ENCODE measurements at regions not wholly inside any gene's neighbourhood (a gene's known extent, or its start where the extent isn't known, plus 50 kb on each side); places are given as distances from the start of the nearest gene placed in this dataset.
"Not testable (repeated sequence)": the region's sequence is repeated elsewhere in the genome, so short reads cannot be mapped to it uniquely, and the experiment has no call there.

DNA sequence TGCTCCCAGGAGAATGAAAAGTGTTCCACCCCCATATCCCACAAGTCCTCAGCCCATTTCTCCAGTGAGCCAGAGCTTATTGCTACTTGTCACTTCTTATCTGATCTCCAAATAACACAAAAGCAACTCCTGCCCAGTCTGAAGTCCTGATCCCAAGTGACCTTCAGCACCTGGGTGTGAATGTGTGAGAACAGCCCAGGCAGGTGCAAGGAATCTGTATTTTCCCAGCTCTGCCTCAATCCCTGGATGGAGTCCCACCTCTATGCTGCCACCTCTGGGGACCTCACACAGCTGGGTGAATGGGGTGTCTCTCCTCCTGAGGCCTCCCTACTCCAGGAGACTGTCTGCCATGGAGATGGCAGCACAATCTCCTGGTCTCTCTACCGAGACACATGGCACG lies 402.4 kb upstream of the PROX1 start:
- DNase-seq: no peak

- peak; percentile 14 for DNase-seq
Observed at GRCh38 chr1:213585959-213586586, 401.7 kb upstream of the PROX1 start.

DNA sequence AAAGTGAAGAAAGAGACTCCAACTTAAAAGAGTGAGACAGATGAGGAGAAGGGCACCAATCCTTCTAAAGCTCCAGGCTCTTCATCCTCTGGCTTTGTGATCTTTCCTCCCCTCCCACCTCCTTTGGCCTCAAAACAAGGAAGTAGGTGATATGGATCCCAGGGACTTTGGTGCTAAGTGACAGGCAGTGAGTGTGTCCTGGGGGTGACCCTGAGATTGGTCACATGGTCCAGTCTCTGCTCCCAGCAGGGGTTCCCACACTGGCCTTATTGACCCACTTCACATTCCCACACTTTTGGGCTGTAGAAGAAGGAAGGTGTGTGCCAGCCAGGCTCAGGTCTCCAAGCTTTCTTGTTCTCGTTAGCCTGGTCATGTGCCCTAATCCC lies 401.2 kb upstream of the PROX1 start:
- DNase-seq: peak; percentile 4

GRCh38 chr1:213596729-213597128 lies 391.0 kb upstream of the PROX1 start:
- no peak for DNase-seq

GRCh38 chr1:213598263-213598662 lies 389.5 kb upstream of the PROX1 start:
- no peak for DNase-seq

GRCh38 chr1:213600879-213601278 lies 386.9 kb upstream of the PROX1 start:
- no peak for DNase-seq

DNA sequence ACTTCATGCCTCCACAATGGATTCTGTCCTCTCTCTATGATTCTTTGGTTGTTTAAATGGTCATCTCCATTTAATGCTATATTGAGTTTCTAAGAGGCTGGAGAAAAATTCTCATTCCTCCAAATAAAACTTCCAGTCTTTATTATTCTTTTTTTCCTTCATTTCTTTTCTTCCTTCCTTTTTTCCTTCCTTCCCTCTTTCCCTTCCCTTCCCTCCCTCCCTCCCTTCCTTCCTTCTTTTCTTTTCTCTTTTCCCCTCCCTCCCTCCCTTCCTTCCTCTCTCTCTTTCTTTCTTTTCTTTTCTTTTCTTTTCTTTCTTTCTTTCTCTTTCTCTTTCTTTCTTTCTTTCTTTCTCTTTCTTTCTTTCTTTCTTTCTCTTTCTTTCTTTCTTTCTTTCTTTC lies 386.1 kb upstream of the PROX1 start:
- DNase-seq: not testable (repeated sequence)

DNA sequence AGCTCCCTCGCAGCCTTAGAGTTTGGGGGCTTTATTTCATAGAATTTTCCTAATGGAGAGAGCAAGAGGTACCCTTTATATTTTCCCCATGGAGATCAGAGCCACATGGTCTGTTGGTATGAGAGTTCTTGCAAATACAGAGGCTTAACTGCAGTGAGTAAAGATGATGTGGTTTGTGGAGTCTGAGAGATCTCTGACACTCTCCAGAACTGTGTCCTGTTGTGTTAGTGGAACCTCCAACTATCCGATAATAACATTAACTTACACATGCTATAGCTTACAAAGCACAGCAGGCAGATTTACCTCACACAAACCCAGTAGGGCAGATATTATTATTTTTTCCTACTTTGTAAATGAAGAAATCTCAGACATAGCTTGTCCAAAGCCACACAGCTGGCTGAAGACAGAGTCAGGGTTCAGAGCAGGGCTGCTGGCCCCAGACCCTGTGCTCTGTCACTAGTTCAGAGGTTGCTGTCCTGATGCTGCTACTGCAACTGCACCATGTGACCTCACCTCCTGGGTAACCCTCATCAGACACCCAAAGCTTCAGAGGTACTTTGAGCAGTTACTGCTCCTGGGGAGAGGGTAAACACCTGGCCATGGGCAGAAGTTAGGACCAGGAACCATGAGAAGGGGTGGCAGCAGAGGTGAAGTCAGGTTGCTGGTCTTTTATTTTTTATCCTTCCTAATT lies 384.8 kb upstream of the PROX1 start:
- no peak for DNase-seq

DNA sequence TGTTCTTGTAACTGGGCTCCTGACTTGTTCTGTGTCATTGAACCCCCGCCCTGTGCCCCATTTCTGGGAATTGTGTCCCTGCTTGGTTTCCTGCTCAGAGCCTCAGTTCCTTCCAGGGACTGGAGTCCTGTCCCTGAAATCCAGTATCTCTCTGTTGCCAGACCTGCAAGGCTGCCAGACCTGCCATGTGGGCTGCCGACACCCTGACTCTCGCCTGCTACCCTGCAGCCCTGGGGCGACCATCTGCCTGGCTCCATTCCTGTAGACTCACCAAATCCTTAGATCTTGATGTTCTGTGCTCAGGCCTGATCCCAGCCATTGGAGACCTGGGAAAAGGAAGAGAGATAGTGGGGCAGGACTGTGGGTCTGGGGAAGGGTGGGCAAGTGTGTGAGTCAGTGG lies 383.3 kb upstream of the PROX1 start:
- no peak for DNase-seq

- DNase-seq: no peak
Observed at GRCh38 chr1:213605732-213606131, 382.0 kb upstream of the PROX1 start.

DNA sequence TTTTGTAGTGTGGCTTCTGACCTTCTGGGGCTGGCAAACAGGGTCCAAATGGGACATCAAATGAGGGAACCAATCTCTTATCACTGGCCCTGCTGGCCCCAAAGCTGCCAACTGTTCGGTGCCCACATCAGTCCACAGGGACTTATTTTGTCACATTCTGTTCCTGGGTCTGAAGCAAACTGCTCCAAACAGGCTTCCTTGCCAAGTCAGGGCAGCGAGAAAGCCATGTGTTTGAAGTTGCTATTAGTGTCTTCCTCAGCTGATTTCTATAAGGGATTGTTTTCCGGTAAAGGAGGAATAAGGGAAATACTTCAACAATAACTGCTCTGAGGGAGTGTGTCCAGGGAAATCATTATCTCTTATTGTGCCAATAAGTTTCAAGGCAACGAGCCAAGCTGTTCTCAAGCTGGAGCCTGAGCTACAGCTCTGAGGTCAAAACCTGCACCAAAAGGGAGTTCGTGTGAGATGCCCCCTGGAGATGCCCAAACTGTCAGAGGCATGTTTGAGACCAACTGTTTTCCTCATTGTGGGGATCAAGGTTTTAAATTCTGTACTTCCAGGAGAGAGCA lies 381.4 kb upstream of the PROX1 start:
- DNase-seq: no peak

DNA sequence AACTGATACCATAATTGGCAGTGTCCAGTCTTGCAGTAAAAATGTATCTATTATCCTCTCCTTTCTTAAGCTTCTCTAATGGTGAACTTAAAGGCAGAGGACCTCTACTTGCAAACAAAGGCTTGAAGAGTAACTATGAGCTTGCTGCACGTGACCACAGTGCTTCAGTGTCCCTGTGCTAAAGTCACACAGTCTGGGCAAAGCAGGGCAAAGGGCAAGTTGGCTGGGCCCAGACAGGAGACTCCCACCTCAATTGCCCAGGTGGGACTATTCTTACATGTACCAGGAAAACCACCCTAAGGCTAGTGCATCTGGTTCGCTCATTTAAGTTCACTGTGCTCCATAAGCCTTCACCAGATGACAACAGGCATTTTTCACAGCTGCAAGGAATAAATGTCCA lies 374.2 kb upstream of the PROX1 start:
- no peak for DNase-seq

DNA sequence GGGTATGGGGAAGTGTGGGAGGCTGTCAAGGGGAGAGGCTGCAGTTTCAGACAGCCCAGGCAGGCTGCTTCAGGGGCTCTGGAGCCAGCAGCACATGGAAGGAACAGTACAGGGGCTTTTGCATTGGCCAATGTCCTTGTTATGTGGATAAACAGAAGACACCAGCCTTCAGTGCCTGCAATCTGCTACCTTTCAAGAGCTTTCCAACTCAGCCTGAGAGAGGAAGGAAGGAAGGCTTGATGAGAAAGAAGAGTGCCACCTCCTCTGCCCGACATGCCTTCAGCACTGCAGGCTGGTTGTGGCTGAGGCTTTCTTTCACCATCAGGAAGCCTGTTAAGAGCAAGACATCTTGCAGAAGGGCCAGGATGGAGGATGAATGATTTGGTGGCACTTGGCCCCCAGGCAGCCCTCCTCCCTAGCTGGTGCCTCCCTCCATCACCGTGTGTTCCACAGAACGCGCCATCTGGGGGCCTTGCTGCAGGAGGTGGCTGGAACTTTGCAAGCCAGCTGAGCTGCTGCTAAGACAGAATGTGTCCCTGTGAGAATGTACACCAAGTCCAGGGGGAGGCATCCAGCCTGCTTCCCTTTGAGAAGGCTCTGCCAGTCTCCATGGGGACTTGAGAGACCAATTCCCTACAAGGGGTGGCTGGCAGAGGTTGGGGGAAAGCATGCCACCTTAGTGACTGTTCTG lies 372.4 kb upstream of the PROX1 start:
- DNase-seq: no peak

DNA sequence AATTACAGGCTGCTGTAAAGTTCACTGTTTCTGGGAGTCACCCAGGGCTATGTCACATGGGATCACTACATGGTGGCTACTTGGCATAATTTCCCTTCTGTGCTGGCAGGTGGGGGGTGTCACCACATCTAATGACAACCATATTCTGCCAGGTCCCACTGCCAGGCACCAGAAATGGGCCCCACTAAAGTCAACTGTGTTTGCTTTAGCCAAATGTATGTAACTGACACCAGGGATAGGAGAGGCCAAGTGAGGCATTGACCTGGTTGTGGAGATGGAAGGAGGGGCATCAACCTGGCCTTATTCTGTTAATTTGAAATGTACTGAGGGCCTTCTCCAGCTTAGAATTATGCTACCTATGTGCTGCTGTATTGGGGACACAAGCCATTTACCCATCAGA lies 370.6 kb upstream of the PROX1 start:
- no peak for DNase-seq

DNA sequence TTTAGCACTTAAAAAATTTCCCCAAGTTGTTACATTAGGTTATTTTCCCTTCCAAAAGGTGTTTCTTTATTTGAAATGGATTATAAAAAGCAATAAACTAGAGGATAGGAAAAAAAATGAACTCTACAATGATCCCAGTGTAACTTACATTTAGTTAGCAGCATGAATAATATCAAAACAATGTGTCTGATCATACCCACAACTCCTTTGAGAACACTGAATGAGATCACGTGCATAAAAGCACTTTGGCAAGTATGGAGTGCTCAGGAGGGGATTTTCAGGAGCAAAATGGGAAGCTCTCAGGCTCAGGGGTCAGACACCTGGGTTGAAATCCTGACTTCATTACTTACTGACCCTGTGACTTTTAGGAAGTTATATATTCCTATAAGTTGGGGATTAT lies 369.7 kb upstream of the PROX1 start:
- no peak for DNase-seq

DNA sequence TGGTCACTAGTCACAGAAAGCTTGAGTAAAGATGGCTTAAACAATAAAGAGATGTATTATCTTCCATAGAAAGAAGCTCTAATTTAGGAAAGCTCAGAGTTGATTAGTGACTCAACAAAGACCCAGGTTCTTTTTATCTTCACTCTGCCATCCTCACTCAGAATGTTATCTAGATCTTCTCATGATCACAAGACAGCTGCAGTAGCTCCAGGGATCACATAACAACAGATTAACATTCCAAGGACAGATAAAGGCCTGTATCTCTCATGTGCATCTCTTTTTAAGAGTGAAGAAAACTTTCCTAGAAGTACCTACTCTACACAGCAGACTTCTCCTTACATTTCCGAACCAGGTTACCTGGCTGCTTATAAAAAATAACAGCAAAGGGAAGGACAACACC lies 368.7 kb upstream of the PROX1 start:
- DNase-seq: no peak

- DNase-seq: peak; percentile 4
Observed at GRCh38 chr1:213621077-213621476, 366.7 kb upstream of the PROX1 start.

- DNase-seq: peak; percentile 39
Observed at GRCh38 chr1:213622365-213623063, 365.3 kb upstream of the PROX1 start.

GRCh38 chr1:213623064-213623581 lies 364.6 kb upstream of the PROX1 start:
- no peak for DNase-seq

- no peak for DNase-seq
Observed at GRCh38 chr1:213623862-213624261, 363.9 kb upstream of the PROX1 start.

DNA sequence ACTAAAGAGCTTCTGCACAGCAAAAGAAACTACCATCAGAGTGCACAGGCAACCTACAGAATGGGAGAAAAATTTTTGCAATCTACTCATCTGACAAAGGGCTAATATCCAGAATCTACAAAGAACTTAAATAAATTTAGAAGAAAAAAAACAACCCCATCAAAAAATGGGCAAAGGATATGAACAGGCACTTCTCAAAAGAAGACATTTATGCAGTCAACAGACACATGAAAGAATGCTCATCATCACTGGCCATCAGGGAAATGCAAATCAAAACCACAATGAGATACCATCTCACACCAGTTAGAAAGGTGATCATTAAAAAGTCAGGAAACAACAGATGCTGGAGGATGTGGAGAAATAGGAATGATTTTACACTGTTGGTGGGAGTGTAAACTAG lies 351.0 kb upstream of the PROX1 start:
- not testable (repeated sequence) for DNase-seq

GRCh38 chr1:213641312-213641711 lies 346.5 kb upstream of the PROX1 start:
- DNase-seq: no peak

Measured in renal pelvis (tissue), 1 donor.